ENCODE measurements at regions not wholly inside any gene's neighbourhood (a gene's known extent, or its start where the extent isn't known, plus 50 kb on each side); places are given as distances from the start of the nearest gene placed in this dataset.
"Not testable (repeated sequence)": the region's sequence is repeated elsewhere in the genome, so short reads cannot be mapped to it uniquely, and the experiment has no call there.

GRCh38 chr18:55918444-55918843, 330.5 kb upstream of the TCF4 start:
- no peak for DNase-seq

- peak; percentile 69 for DNase-seq
Observed at GRCh38 chr18:55912919-55913318, 324.9 kb upstream of the TCF4 start.

- DNase-seq: no peak
Observed at GRCh38 chr18:55912071-55912470, 324.1 kb upstream of the TCF4 start.

- no peak for DNase-seq
Observed at GRCh38 chr18:55910296-55910695, 322.3 kb upstream of the TCF4 start.

- no peak for DNase-seq
Observed at GRCh38 chr18:55908901-55909366, 320.9 kb upstream of the TCF4 start.

DNA sequence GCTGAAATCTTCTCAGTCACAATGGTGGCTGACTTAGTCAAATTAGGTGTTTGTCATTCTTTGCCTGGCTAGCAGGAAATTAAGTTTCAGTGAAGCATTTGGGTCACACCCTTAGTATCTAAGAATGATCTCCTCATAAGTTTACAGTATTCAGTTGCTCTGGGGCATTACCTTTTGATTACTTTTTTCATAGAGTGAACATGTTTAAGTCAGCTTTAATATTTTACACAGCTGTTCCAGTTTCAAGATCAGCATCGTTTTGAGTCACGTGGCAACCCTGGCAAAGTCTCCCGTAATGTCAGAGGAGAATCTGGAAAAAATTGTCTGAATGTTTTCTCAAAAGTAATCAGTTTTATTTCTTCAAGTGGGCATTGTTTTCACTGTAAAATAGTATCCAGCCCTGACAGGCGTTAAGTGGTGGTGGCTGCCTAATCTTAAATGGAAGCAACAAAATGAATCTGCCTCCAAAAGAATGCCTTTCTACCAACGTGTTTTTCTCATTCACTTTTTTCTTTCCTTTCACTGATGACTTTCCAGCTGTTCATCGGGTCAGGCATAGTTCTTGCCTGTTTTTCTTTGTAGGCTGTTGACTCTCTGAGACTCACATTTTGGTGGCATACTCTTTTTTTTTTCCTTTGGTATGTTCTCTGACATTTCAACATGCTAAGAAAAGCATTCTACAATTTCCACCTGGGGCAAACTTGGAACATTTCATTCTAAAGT, 319.6 kb upstream of the TCF4 start:
- no peak for DNase-seq

- no peak for DNase-seq
Observed at GRCh38 chr18:55906536-55906935, 318.5 kb upstream of the TCF4 start.

DNA sequence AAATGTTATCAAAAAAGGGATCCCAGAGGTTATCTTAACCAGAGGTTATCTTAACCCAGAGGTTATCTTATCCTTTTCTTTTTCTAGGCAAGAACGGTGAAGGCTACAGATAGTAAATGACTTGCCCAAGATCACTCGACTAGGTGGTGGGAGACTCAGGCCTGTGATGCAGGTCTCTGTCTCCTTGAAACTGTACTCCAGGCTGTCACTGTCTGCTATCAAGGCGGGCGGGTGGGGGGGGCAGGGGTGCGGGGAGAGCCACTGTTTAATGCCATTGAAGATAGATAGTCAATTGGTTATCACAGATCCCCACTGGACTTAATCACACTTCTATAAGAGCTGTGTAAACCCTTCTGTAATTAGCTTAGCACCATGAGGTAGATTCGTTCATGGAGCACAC, 315.9 kb upstream of the TCF4 start:
- DNase-seq: no peak

DNA sequence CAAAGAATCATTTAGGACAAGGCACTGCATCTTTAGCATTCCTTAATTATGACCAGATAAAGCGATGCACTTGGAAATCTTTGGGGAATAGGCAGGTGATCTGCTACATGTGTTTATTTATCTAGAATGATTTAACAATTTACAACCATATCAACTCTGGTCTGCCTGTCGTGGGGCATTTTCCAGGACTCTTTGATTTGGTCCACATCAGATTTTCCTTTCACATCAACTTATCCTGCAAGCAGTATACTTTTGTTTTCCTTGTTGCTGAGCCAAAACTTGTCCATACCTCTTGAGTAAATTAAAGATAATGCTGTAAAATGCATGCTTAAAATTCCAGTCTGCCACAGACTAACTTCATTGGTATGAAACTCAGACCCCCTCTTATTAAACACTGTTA, 312.4 kb upstream of the TCF4 start:
- no peak for DNase-seq

DNA sequence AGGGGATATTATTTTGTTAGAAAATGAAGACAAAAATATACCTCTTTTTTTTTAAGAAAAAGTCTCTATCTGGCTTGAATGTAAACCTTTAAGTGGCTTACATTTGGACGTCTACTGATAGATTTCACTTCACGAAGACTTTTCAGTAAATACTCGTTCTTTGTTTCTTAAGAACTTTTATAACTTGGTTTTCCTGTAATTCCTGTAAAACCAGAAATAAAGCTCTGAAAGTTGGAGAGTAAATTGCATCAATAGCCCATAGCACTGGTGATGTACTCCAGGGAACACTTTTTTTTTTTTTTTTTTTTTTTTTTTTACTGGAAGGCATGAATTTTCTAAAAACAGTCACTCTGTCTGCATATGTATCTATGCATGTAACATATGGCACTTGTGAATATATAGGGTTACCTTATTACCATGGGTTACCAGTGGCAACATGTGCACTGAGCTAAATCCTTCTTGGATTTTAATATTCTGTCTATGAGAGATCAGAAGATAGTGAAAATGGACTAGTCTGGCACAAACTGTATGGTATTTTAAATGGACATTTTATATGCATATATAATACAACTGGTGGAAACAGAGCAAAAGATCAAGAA, 309.2 kb upstream of the TCF4 start:
- DNase-seq: peak; percentile 78

DNA sequence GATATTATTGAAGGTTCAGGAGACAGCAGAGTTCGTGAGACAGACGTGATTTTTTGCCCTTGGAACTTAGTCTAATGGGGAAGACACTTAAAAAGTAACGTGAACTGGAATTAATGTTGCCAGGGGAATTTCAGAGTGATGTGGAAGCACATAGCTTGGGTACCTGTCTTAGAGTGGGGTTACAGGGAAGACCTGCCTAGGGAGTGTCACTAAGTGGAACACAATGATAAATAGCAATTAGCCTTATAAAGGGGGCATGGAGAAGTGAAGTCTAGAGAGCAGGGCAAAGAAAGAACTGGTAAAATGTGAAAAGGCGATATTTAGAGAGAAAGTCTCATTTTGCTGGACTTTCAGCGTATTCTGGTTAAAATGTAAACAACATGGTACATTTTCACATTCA, 306.0 kb upstream of the TCF4 start:
- no peak for DNase-seq

- not testable (repeated sequence) for DNase-seq
Observed at GRCh38 chr18:55892862-55893813, 305.1 kb upstream of the TCF4 start.

- DNase-seq: no peak
Observed at GRCh38 chr18:55886886-55887285, 298.9 kb upstream of the TCF4 start.

DNA sequence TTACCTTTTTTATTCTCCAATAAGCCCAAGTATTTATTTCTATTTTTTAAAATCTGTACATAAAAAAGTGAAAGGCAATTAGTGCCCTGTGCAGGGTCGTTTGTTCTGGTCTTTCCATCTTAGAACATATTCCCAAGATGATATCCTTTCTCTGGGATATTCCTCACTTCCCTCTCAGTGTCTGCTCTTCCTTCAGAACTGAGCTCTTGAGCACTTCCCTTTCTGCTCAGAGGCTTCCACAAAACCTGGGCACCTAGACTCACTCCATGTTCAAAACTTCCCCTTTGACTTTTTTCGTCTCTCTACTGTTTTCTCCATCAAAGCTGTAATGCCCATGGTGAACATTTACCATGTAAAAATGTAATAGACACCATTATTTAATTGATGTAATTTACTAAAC, 296.5 kb upstream of the TCF4 start:
- DNase-seq: no peak

GRCh38 chr18:55880617-55881016, 292.6 kb upstream of the TCF4 start:
- no peak for DNase-seq

DNA sequence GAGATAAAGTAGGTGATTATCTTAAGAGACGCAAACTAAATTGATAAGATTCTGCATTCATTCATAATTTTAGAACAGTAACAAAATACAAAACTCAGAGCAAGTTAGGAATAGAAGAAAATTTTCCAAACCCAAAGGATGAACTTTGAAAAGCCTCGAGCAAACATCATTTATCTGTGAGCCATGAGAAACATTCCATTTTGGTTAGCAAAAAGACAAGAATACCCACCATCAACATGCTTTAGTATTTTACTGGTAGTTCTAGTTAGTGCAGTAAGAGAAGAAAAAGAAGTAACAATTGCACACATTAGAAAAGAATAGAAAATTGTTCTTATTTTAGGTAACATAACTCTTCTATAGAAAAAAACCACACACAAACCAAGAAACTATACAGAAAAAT, 291.3 kb upstream of the TCF4 start:
- no peak for DNase-seq

DNA sequence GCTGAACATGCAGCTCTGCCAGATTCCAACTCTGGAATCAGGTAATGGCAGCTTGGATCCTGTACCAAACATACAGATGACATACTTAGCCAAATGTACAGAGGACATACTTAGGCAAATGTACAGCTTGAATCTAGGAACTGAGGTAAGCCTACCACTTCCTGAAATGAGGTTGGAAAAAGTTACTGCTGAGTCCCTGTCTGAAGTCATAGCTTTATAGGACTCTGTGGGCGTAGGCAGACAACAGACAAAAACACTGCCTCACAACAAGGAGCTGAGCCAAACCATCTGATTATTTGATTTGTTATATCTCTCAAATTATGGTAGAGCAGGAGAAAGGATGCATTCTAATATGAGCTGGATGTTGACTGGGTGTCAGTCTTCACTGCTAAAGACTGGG, 290.2 kb upstream of the TCF4 start:
- no peak for DNase-seq

DNA sequence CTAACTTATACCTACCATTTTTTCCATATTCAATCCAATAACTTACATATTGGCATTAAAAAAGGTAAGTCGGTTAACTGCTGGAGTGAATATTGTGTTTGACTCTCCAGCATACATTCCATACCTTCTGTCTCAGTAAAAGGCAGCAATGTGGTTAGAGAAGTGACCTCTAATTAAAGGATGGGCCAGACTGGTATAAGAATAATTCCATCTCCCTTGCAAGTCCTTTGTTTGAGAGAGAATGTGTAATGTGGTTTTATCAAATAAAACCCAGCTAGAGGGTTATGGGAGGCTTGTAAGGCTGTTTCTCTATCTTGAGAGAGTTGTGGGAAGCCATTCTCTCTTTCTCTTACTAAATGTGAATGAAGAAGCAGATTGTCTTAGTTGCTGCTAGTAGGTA, 289.3 kb upstream of the TCF4 start:
- DNase-seq: no peak

GRCh38 chr18:55876254-55876653, 288.3 kb upstream of the TCF4 start:
- no peak for DNase-seq

- no peak for DNase-seq
Observed at GRCh38 chr18:55875371-55875901, 287.4 kb upstream of the TCF4 start.

- no peak for DNase-seq
Observed at GRCh38 chr18:55869556-55870501, 281.8 kb upstream of the TCF4 start.

- no peak for DNase-seq
Observed at GRCh38 chr18:55868909-55869308, 280.9 kb upstream of the TCF4 start.

Data from NCI-H2171 treated with DMSO at 0.1 percent for 48 hours (cell line).